ENCODE measurements at regions not wholly inside any gene's neighbourhood (a gene's known extent, or its start where the extent isn't known, plus 50 kb on each side); places are given as distances from the start of the nearest gene placed in this dataset.
"Not testable (repeated sequence)": the region's sequence is repeated elsewhere in the genome, so short reads cannot be mapped to it uniquely, and the experiment has no call there.

- no peaks in the 10 kb centered on the region for H3K4me1 Mint-ChIP-seq (ENCODE audit: low read depth)
- no peaks in the 10 kb centered on the region for H3K27me3 Mint-ChIP-seq (ENCODE audit: insufficient read depth)
- no peak for DNase-seq (ENCODE audit: low spot score)
- peaks cover 29% of the 10 kb centered on the region for H3K9me3 Mint-ChIP-seq
- no peak overlapping the region for H3K27ac Mint-ChIP-seq
- H3K36me3 Mint-ChIP-seq (ENCODE audit: low read depth), result no peaks in the 10 kb centered on the region
- no peak overlapping the region for H3K4me3 Mint-ChIP-seq
- intact Hi-C loops (cut with micrococcal nuclease), result no loop called here
These were observed 724.6 kb upstream of the NRP1 start for GRCh38 chr10:34058845-34059614.

DNA sequence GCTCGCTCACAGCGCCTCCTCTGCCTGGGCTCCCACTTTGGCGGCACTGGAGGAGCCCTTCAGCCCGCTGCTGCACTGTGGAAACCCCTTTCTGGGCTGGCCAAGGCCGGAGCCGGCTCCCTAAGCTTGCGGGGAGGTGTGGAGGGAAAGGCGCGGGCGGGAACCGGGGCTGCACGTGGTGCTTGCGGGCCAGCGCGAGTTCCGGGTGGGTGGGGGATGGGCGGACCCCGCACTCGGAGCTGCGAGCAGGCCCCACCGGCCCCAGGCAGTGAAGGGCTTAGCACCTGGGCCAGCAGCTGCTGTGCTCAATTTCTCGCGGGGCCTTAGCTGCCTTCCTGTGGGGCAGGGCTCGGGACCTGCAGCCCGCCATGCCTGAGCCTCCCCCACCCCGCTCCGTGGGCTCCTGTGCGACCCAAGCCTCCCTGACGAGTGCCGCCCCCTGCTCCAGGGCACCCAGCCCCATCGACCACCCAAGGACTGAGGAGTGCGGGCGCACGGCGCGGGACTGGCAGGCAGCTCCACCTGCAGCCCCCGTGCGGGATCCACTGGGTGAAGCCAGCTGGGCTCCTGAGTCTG, 721.0 kb upstream of the NRP1 start:
- intact Hi-C loops (cut with micrococcal nuclease); DNase-seq (ENCODE audit: low spot score); H3K4me3 Mint-ChIP-seq; H3K27me3 Mint-ChIP-seq (ENCODE audit: insufficient read depth); H3K36me3 Mint-ChIP-seq (ENCODE audit: low read depth); H3K27ac Mint-ChIP-seq; H3K4me1 Mint-ChIP-seq (ENCODE audit: low read depth): not testable (repeated sequence)
- peaks cover 21% of the 10 kb centered on the region for H3K9me3 Mint-ChIP-seq

GRCh38 chr10:34049887-34050286, 715.4 kb upstream of the NRP1 start:
- no peak for DNase-seq (ENCODE audit: low spot score)
- Mint-ChIP-seq H3K4me3 (no peak overlapping the region), H3K27me3 (ENCODE audit: insufficient read depth) (no peaks in the 10 kb centered on the region), H3K4me1 (ENCODE audit: low read depth) (peaks cover 26% of the 10 kb centered on the region), H3K9me3 (peaks cover 30% of the 10 kb centered on the region), H3K27ac (peak overlapping the region; percentile 40), H3K36me3 (ENCODE audit: low read depth) (no peaks in the 10 kb centered on the region)
- intact Hi-C loops (cut with micrococcal nuclease), result loop anchor here (2.0 kb wide), 1 partner anchor 73 kb away; no protein-coding TSS in a partner anchor

DNA sequence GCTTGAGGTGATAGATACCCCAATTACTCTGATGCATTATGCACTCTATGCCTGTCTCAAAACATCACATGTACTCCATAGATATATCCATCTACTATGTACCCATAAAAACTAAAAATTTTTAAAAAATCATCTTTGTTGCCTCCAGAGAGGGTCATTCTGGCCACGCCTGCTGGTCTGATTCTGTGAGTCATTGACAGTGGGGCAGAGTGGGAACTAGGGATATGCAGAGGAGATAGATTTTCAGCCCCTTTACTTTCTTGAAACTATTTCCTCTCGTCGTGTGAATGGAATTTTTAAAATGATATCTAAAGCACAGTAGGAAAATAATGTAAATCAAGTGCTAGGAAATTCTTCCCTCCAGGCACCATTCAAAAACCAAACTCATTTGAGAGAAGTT, 715.0 kb upstream of the NRP1 start:
- Mint-ChIP-seq H3K36me3 (ENCODE audit: low read depth) (no peaks in the 10 kb centered on the region), H3K27ac (no peak overlapping the region), H3K27me3 (ENCODE audit: insufficient read depth) (no peaks in the 10 kb centered on the region), H3K4me1 (ENCODE audit: low read depth) (peaks cover 26% of the 10 kb centered on the region), H3K4me3 (no peak overlapping the region), H3K9me3 (peaks cover 28% of the 10 kb centered on the region)
- intact Hi-C loops (cut with micrococcal nuclease), result no loop called here
- DNase-seq (ENCODE audit: low spot score), result no peak

GRCh38 chr10:34047389-34047788, 712.9 kb upstream of the NRP1 start:
- no peak overlapping the region for H3K27ac Mint-ChIP-seq
- no peak for DNase-seq (ENCODE audit: low spot score)
- H3K9me3 Mint-ChIP-seq, result peaks cover 28% of the 10 kb centered on the region
- no peak overlapping the region for H3K4me3 Mint-ChIP-seq
- no peaks in the 10 kb centered on the region for H3K36me3 Mint-ChIP-seq (ENCODE audit: low read depth)
- intact Hi-C loops (cut with micrococcal nuclease), result no loop called here
- H3K4me1 Mint-ChIP-seq (ENCODE audit: low read depth), result peaks cover 26% of the 10 kb centered on the region
- no peaks in the 10 kb centered on the region for H3K27me3 Mint-ChIP-seq (ENCODE audit: insufficient read depth)

DNA sequence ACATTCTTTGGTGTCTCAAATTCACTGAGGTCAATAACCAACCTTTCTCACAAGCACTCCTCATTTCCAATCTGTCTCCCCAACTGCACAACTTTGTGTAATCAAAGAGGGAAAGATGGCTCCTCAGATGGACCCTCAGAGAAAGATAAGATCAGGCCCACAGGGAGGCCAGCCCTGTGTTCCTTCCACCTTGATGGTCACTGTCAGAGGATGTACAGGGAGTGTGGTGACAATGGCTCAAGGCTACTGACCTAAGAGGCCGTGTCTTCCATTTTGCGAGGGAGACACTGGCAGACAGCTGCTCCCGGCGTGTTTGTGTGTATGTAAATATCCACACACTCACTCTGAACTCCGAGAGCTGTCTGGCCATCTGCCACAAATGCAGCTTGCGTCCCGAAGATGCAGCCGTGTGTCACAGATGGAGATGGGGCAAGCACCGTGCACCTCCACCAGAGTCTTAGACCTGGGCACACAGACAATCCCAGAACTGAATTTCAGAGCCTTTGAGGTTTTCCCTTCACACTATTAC, 712.1 kb upstream of the NRP1 start:
- no peak for DNase-seq (ENCODE audit: low spot score)
- H3K4me3 Mint-ChIP-seq, result no peak overlapping the region
- H3K36me3 Mint-ChIP-seq (ENCODE audit: low read depth), result no peaks in the 10 kb centered on the region
- intact Hi-C loops (cut with micrococcal nuclease), result no loop called here
- H3K9me3 Mint-ChIP-seq, result peaks cover 23% of the 10 kb centered on the region
- no peak overlapping the region for H3K27ac Mint-ChIP-seq
- no peaks in the 10 kb centered on the region for H3K27me3 Mint-ChIP-seq (ENCODE audit: insufficient read depth)
- H3K4me1 Mint-ChIP-seq (ENCODE audit: low read depth), result peaks cover 26% of the 10 kb centered on the region

- intact Hi-C loops (cut with micrococcal nuclease), result loop anchor here (1.0 kb wide), 2 partner anchors 76 to 235 kb away; no protein-coding TSS in a partner anchor
- H3K4me1 Mint-ChIP-seq (ENCODE audit: low read depth), result peaks cover 21% of the 10 kb centered on the region
- H3K27ac Mint-ChIP-seq, result no peak overlapping the region
- H3K9me3 Mint-ChIP-seq, result peaks cover 19% of the 10 kb centered on the region
- H3K36me3 Mint-ChIP-seq (ENCODE audit: low read depth), result no peaks in the 10 kb centered on the region
- H3K4me3 Mint-ChIP-seq, result no peak overlapping the region
- DNase-seq (ENCODE audit: low spot score), result no peak
- H3K27me3 Mint-ChIP-seq (ENCODE audit: insufficient read depth), result no peaks in the 10 kb centered on the region
These were observed 711.2 kb upstream of the NRP1 start for GRCh38 chr10:34045571-34046190.

- Mint-ChIP-seq H3K36me3 (ENCODE audit: low read depth) (no peaks in the 10 kb centered on the region), H3K4me1 (ENCODE audit: low read depth) (peaks cover 9% of the 10 kb centered on the region), H3K4me3 (no peak overlapping the region), H3K9me3 (peaks cover 5% of the 10 kb centered on the region), H3K27me3 (ENCODE audit: insufficient read depth) (no peaks in the 10 kb centered on the region), H3K27ac (no peak overlapping the region)
- DNase-seq (ENCODE audit: low spot score), result no peak
- intact Hi-C loops (cut with micrococcal nuclease), result no loop called here
These were observed 707.4 kb upstream of the NRP1 start for GRCh38 chr10:34041871-34042270.

DNA sequence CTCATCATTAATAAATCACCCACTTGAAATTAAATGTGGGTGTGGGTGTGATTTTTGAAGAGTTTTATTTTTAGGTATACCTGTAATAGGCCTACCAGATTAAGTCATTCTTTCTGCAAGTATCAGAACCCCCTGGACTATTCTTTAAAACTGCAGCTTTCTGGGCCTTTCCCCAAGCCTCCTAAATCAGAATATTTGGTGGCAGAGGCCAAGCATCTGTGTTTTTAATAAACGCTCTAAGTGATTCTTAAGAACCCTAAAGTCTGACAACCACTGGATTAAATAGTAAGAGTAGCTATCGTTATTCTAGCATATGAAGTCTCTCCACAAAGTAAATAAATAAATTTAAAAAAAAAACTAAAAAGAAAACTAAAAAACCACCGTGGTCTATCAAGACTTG, 703.0 kb upstream of the NRP1 start:
- H3K36me3 Mint-ChIP-seq (ENCODE audit: low read depth), result no peaks in the 10 kb centered on the region
- no peaks in the 10 kb centered on the region for H3K27me3 Mint-ChIP-seq (ENCODE audit: insufficient read depth)
- no peak overlapping the region for H3K4me3 Mint-ChIP-seq
- no peak for DNase-seq (ENCODE audit: low spot score)
- H3K27ac Mint-ChIP-seq, result no peak overlapping the region
- intact Hi-C loops (cut with micrococcal nuclease), result no loop called here
- peaks cover 14% of the 10 kb centered on the region for H3K9me3 Mint-ChIP-seq
- H3K4me1 Mint-ChIP-seq (ENCODE audit: low read depth), result no peaks in the 10 kb centered on the region

DNA sequence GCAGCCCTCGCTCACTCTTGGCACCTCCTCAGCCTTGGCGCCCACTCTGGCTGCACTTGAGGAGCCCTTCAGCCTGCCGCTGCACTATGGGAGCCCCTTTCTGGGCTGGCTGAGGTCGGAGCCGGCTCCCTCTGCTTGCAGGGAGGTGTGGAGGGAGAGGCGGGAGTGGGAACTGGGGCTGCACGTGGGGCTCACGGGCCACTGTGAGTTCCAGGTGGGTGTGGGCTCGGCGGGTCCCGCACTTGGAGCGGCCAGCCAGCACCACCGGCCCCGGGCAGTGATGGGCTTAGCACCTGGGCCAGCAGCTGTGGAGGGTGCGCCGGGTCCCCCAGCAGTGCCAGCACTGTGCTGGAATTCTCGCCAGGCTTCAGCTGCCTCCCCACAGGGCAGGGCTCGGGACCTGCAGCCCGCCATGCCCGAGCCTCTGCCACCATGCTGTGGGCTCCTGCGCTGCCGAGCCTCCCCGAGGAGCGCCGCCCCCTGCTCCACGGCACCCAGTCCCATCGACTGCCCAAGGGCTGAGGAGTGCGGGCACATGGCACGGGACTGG, 700.8 kb upstream of the NRP1 start:
- peaks cover 14% of the 10 kb centered on the region for H3K9me3 Mint-ChIP-seq
- H3K27me3 Mint-ChIP-seq (ENCODE audit: insufficient read depth); H3K36me3 Mint-ChIP-seq (ENCODE audit: low read depth); H3K27ac Mint-ChIP-seq; H3K4me1 Mint-ChIP-seq (ENCODE audit: low read depth); DNase-seq (ENCODE audit: low spot score); intact Hi-C loops (cut with micrococcal nuclease); H3K4me3 Mint-ChIP-seq: not testable (repeated sequence)

- no peak overlapping the region for H3K4me3 Mint-ChIP-seq
- intact Hi-C loops (cut with micrococcal nuclease), result no loop called here
These were observed 698.6 kb upstream of the NRP1 start for GRCh38 chr10:34033078-34033477.

DNA sequence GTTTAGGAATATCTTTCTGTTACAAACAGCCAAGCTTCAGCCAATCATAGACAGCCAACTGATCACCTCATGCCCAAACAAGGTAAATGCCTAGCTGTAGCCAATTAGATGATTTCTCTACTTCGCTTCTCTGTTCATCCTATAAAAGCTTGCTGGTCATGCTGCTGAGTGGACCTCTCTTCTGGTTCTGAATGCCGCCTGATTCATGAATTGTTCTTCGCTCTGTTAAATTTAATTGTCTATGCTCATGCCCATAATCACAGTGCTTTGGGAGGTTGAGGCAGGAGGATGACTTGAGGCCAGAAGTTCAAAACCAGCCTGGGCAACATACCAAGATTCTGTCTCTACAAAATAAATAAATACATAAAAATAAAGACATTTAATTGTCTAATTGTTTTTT, 698.1 kb upstream of the NRP1 start:
- H3K36me3 Mint-ChIP-seq (ENCODE audit: low read depth), result no peaks in the 10 kb centered on the region
- no peaks in the 10 kb centered on the region for H3K4me1 Mint-ChIP-seq (ENCODE audit: low read depth)
- intact Hi-C loops (cut with micrococcal nuclease), result no loop called here

More at GRCh38 chr10:34033078-34033477, 698.6 kb upstream of the NRP1 start:
- Mint-ChIP-seq H3K27me3 (ENCODE audit: insufficient read depth) (no peaks in the 10 kb centered on the region), H3K27ac (no peak overlapping the region), H3K36me3 (ENCODE audit: low read depth) (no peaks in the 10 kb centered on the region), H3K9me3 (peaks cover 10% of the 10 kb centered on the region), H3K4me1 (ENCODE audit: low read depth) (no peaks in the 10 kb centered on the region)
- no peak for DNase-seq (ENCODE audit: low spot score)

GRCh38 chr10:34031400-34031799, 696.9 kb upstream of the NRP1 start:
- Mint-ChIP-seq H3K36me3 (ENCODE audit: low read depth) (no peaks in the 10 kb centered on the region), H3K9me3 (peaks cover 9% of the 10 kb centered on the region), H3K4me3 (no peak overlapping the region), H3K27ac (no peak overlapping the region), H3K27me3 (ENCODE audit: insufficient read depth) (no peaks in the 10 kb centered on the region), H3K4me1 (ENCODE audit: low read depth) (no peaks in the 10 kb centered on the region)
- intact Hi-C loops (cut with micrococcal nuclease), result no loop called here
- DNase-seq (ENCODE audit: low spot score), result no peak

More for the DNA sequence above, 698.1 kb upstream of the NRP1 start:
- no peaks in the 10 kb centered on the region for H3K27me3 Mint-ChIP-seq (ENCODE audit: insufficient read depth)
- H3K9me3 Mint-ChIP-seq, result peaks cover 10% of the 10 kb centered on the region
- no peak for DNase-seq (ENCODE audit: low spot score)
- H3K4me3 Mint-ChIP-seq, result no peak overlapping the region
- H3K27ac Mint-ChIP-seq, result no peak overlapping the region

All from activated T-helper 1 cell treated with anti-CD3 and anti-CD28 coated beads, Interleukin-12 subunit alpha, Interleukin-12 subunit beta, Interleukin-2, Interleukin-4 antibody, amounts not matched to agents 30 ng/mL and 10 ng/mL and 1 ng/mL, durations not matched to agents 14 hours and 24 hours and 36 hours (primary cell).